ENCODE measurements at regions not wholly inside any gene's neighbourhood (a gene's known extent, or its start where the extent isn't known, plus 50 kb on each side); places are given as distances from the start of the nearest gene placed in this dataset.
"Not testable (repeated sequence)": the region's sequence is repeated elsewhere in the genome, so short reads cannot be mapped to it uniquely, and the experiment has no call there.

DNA sequence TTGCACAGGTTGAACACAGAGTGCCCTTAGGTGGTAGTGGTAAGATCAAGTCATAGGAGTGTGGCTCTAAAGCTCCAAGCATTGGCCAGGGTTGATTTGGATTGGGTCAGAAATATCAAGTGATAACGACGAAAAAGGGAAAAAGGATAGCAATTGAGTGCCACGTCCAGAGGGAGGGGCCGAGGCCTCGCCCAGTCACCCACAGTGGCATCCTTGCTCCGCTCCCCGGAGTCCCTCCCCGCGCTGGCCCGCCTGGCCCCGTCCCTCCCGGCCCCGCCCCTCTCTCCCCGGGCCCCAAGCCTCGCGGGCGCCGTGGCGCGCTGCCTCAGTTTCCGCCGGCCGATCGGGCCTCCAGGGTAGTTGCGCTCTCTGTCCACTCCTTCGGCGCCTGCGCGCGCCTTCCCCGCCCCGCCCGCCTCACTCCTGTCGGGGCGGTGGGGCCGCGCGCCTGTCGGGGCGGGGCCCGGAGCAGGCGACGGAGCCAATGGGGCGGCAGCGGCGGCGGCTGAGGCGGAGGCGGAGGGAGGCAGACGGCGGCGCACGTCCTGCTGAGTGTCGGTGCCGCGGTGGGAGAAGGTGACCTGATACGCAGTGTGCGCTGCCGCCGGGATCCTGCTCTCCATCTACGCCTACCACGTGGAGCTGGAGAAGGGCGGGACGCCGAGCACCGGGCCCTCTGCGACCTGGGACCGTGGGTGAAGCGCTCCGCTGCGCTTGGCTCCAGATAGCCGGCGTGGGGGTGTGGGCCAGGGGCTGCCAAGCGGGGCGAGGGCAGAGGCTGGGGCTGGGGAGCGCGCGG is 209.1 kb upstream of the ZNF722 start:
- intact Hi-C loops (cut with DNase I) = no loop called here
- 17 to 69% (median 25%) methylated on average over 7 to 78 of the region's 78 CpGs for WGBS, 4 donors
- H3K4me3 ChIP-seq = no peak overlapping the region
- H3K27ac ChIP-seq = no peak overlapping the region
- peak in 1 of 7 donors; percentile 19 for DNase-seq
- no peaks in the 10 kb centered on the region for H3K9me3 ChIP-seq (replicated peaks in 1 of 3)
- no peaks in the 10 kb centered on the region for H3K4me1 ChIP-seq (replicated peaks in 1 of 2)
- H3K36me3 ChIP-seq (replicated peaks in 1 of 2) = no peaks in the 10 kb centered on the region
- H3K27me3 ChIP-seq = peaks cover 6% of the 10 kb centered on the region
- TF ChIP-seq CTCF (IDR thresholded peaks at IDR 0.05) (no peak), POLR2A (IDR thresholded peaks at IDR 0.05) (no peak)

GRCh38 chr7:63790177-63790763 is 208.4 kb upstream of the ZNF722 start:
- H3K27me3 ChIP-seq; H3K9me3 ChIP-seq (replicated peaks in 1 of 3); H3K4me1 ChIP-seq (replicated peaks in 1 of 2); H3K27ac ChIP-seq; H3K4me3 ChIP-seq; DNase-seq; H3K36me3 ChIP-seq (replicated peaks in 1 of 2); intact Hi-C loops (cut with DNase I): not testable (repeated sequence)
- 16 to 44% (median 31%) methylated on average over 14 to 47 of the region's 49 CpGs for WGBS, 4 donors

Small RNA genes lying in the stretch of these regions (small RNA-seq; reads per million reads assigned to genes)
- 0 reads per million in 2 donors for gene AC079355.2
